Left lung (tissue), 4 donors: ENCODE measurements at regions not wholly inside any gene's neighbourhood (a gene's known extent, or its start where the extent isn't known, plus 50 kb on each side); places are given as distances from the start of the nearest gene placed in this dataset.
"Not testable (repeated sequence)": the region's sequence is repeated elsewhere in the genome, so short reads cannot be mapped to it uniquely, and the experiment has no call there.

Experiments used
- ATAC-seq: fragments of 200-7000 bp; cut with Tn5 transposase; one replicate; pipeline ENCODE4 v1.9.1; 2020; ENCODE audit warnings: moderate library complexity
- DNase-seq, 4 donors: peaks; one replicate each; pipeline ENCODE4 v3.0.0-alpha.2; 2013 to 2020
- H3K27ac ChIP-seq, 2 donors: fragments of 200-600 bp; sonication (generic) in 1 of 2; one replicate each; pipeline versions ENCODE4 v1.5.0 to v1.8.0; 2020 to 2021
- H3K27me3 ChIP-seq, 2 donors: fragments of 200-600 bp; sonication (generic) in 1 of 2; one replicate each; pipeline versions ENCODE4 v1.5.0 to v1.8.0; 2020 to 2021
- H3K36me3 ChIP-seq, 2 donors: fragments of 200-600 bp; sonication (generic) in 1 of 2; one replicate each; pipeline versions ENCODE4 v1.5.0 to v1.8.0; 2020 to 2021
- H3K4me1 ChIP-seq, 2 donors: fragments of 200-600 bp; one replicate each; pipeline ENCODE4 v1.8.0; 2021
- H3K4me3 ChIP-seq, 2 donors: fragments of 200-600 bp; sonication (generic) in 1 of 2; one replicate each; pipeline versions ENCODE4 v1.5.0 to v1.8.0; 2020 to 2021; ENCODE audit warnings: mild to moderate bottlenecking in 1 of 2
- H3K9me3 ChIP-seq, 2 donors: fragments of 200-600 bp; sonication (generic) in 1 of 2; one replicate each; pipeline versions ENCODE4 v1.5.0 to v1.8.0; 2020 to 2021
- CTCF ChIP-seq, 2 donors: fragments of 200-600 bp; sonication (generic) in 1 of 2; IDR thresholded peaks; one replicate each; pipeline versions ENCODE4 v1.5.0 to v1.8.0; 2021; ENCODE audit warnings: antibody characterized with exemption in 2 of 2
- intact Hi-C, 2 donors: fragments of 100-400 bp; cut with DNase I; formaldehyde crosslinking; loops; one replicate each; pipeline versions ENCODE4 v1.11.2 to v1.14.2; 2022
- donor health status: DM: no; HTN: yes; CAD: no.
- donor health status: DM: no; HTN: no; CAD: no.

GRCh38 chr10:109735776-109736175 lies 187.5 kb downstream of the XPNPEP1 start:
- Histone ChIP-seq H3K4me3 (no peak overlapping the region), H3K27ac (no peak overlapping the region), H3K27me3 (no peaks in the 10 kb centered on the region), H3K36me3 (no peaks in the 10 kb centered on the region), H3K4me1 (no peaks in the 10 kb centered on the region), H3K9me3 (no peaks in the 10 kb centered on the region)
- no peak for DNase-seq
- TF ChIP-seq CTCF (IDR thresholded peaks at IDR 0.05), result no peak
- no peak for ATAC-seq
- intact Hi-C loops, result no loop called here

DNA sequence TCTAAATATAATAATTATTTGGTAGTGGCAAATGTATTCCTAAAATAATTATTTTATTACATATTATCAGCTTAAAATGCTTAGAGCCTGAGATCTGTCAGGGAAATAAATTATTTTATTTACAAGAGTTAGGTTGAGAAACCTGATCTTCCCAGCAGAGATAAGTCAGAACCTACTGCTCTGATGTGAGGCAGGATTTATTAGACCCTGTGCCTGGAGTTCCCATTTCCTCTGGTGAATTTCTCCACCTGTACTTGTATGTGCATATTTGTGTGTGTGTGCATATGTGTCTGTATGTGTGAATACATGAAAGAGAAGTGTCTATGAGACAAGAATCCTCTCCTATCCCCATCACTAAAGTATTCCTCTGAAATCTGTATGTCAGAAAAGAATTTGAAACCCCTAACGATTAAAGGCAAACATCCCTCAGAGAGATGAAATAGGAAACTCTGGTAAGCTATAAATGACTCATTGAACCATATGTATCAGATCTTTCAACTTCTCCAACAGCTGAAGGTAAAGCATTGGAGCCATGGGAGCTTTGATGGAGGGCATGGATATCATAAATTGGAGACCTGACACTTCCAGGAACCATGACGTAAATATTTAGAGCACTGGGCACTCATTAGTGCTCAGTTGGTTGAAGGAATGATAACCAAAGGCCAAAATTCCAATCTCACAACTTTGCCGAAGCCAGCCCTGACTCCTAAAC lies 190.9 kb downstream of the XPNPEP1 start:
- intact Hi-C loops, result no loop called here
- Histone ChIP-seq H3K27ac (no peak overlapping the region), H3K27me3 (no peaks in the 10 kb centered on the region), H3K4me3 (no peak overlapping the region), H3K36me3 (no peaks in the 10 kb centered on the region), H3K9me3 (no peaks in the 10 kb centered on the region), H3K4me1 (no peaks in the 10 kb centered on the region)
- DNase-seq, result no peak
- ATAC-seq, result no peak
- TF ChIP-seq CTCF (IDR thresholded peaks at IDR 0.05), result no peak

GRCh38 chr10:109729895-109730294 lies 193.4 kb downstream of the XPNPEP1 start:
- ATAC-seq, intact Hi-C loops: not testable (repeated sequence)

DNA sequence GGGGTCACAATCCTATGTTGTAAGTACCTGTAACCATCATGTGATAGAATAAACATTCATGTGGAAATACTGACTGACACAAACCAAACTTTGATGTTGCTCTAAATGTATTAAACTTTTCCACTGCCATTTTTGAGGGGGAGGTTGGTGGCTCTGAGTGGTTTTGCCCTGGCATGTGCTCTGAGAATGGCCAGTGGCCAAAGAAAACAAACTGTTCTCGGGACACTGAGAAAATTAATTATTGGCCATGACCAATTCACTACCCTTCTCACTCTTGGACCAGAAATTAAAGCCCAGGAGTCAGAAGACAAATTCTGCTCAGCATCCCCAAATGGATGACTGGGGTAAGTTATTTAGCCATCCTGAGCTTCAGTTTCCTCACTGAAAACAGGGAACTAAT lies 195.9 kb downstream of the XPNPEP1 start:
- Histone ChIP-seq H3K9me3 (no peaks in the 10 kb centered on the region), H3K27ac (no peak overlapping the region), H3K36me3 (no peaks in the 10 kb centered on the region), H3K4me1 (no peaks in the 10 kb centered on the region), H3K27me3 (no peaks in the 10 kb centered on the region), H3K4me3 (no peak overlapping the region)
- intact Hi-C loops, result no loop called here
- no peak for TF ChIP-seq CTCF (IDR thresholded peaks at IDR 0.05)
- DNase-seq, result no peak
- no peak for ATAC-seq

More at GRCh38 chr10:109729895-109730294, 193.4 kb downstream of the XPNPEP1 start:
- not testable (repeated sequence) for H3K27me3 ChIP-seq, H3K4me1 ChIP-seq, H3K9me3 ChIP-seq, H3K27ac ChIP-seq, DNase-seq, H3K4me3 ChIP-seq, H3K36me3 ChIP-seq

DNA sequence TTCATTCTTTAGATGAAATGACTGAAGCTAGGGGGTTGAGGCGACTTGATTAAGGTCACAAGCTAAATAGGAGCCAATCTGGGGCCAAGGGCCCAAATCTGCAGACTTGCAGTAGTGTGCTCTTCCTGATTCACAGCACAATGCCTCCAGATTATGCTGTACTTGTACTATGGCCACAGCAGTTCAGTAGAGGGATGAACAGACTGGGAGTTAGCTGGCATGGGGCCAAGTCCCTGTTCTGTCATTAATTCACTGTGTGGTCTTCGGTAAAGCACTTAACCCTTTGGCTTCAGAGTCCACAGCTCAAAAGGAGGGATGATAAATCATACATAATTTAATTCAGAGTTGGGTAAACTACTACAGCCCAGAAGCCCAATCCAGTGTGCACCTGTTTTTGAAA lies 196.8 kb downstream of the XPNPEP1 start:
- DNase-seq (no peak), ATAC-seq (no peak)
- Histone ChIP-seq H3K9me3 (no peaks in the 10 kb centered on the region), H3K27ac (no peak overlapping the region), H3K27me3 (no peaks in the 10 kb centered on the region), H3K4me3 (no peak overlapping the region), H3K4me1 (no peaks in the 10 kb centered on the region), H3K36me3 (no peaks in the 10 kb centered on the region)
- TF ChIP-seq CTCF (IDR thresholded peaks at IDR 0.05), result no peak
- intact Hi-C loops, result no loop called here

DNA sequence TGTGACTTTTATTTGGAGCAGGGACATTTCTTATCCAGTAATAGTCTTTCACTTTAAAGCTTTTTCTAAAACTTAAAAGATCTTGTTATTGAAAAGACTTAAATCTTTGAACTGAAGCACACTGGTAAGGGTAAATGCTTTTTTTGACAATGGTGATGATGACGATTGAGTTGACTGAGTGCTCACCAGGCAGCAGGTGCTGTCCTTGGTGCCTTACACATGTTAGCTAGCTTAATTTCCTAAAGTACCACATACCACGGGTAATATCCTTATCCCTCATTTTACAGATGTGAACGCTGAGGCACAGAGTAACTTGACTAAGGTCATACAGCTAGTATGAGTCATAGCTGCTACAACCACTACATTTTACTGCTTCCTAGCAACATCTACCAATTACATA lies 200.0 kb downstream of the XPNPEP1 start:
- Histone ChIP-seq H3K36me3 (no peaks in the 10 kb centered on the region), H3K4me1 (no peaks in the 10 kb centered on the region), H3K9me3 (no peaks in the 10 kb centered on the region), H3K27ac (no peak overlapping the region), H3K27me3 (no peaks in the 10 kb centered on the region), H3K4me3 (no peak overlapping the region)
- DNase-seq (no peak), ATAC-seq (no peak)
- TF ChIP-seq CTCF (IDR thresholded peaks at IDR 0.05), result no peak
- intact Hi-C loops, result no loop called here
